ENCODE measurements at regions not wholly inside any gene's neighbourhood (a gene's known extent, or its start where the extent isn't known, plus 50 kb on each side); places are given as distances from the start of the nearest gene placed in this dataset.

DNA sequence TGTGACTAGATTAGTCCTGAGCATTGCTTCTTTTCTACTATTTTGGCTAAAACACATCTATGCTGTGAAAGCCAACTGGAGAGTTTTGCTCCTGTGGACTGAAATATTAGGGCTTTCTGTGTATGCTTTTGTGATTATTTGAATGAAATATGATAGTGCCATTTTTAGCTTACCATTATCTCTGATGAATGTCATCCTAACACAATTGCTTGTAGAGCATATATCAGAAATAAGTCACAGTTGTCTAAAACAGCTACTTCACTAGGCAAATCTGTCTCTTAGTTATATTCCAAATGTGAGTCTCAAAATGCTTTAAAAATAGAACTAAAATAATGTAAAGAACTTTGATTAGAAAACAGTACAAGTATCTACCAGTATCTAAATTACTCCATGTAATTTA is 401.4 kb upstream of the PTCHD4 start:
- TF ChIP-seq, protein P1, sequence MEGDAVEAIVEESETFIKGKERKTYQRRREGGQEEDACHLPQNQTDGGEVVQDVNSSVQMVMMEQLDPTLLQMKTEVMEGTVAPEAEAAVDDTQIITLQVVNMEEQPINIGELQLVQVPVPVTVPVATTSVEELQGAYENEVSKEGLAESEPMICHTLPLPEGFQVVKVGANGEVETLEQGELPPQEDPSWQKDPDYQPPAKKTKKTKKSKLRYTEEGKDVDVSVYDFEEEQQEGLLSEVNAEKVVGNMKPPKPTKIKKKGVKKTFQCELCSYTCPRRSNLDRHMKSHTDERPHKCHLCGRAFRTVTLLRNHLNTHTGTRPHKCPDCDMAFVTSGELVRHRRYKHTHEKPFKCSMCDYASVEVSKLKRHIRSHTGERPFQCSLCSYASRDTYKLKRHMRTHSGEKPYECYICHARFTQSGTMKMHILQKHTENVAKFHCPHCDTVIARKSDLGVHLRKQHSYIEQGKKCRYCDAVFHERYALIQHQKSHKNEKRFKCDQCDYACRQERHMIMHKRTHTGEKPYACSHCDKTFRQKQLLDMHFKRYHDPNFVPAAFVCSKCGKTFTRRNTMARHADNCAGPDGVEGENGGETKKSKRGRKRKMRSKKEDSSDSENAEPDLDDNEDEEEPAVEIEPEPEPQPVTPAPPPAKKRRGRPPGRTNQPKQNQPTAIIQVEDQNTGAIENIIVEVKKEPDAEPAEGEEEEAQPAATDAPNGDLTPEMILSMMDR (IDR thresholded peaks at IDR 0.05) = no peak
- TF ChIP-seq POLR2A (IDR thresholded peaks at IDR 0.05) = no peak
- TF ChIP-seq EP300 (IDR thresholded peaks at IDR 0.05) = no peak
